Loucy (cell line): ENCODE measurements at regions not wholly inside any gene's neighbourhood (a gene's known extent, or its start where the extent isn't known, plus 50 kb on each side); places are given as distances from the start of the nearest gene placed in this dataset.

Source experiments
- H2AFZ ChIP-seq: fragments of 200-600 bp; sonication (generic); 2 replicates; pipeline ENCODE4 v1.6.0; 2016; ENCODE audit warnings: antibody characterized with exemption, mild to moderate bottlenecking, low read length, moderate library complexity
- H3F3A ChIP-seq: fragments of 200-600 bp; 2 replicates; pipeline ENCODE4 v1.6.0; 2016; ENCODE audit warnings: antibody characterized with exemption, low read depth, mild to moderate bottlenecking
- H3K27me3 ChIP-seq: fragments of 200-600 bp; sonication (generic); 2 replicates; pipeline ENCODE4 v1.6.1; 2014; ENCODE audit warnings: low read length, mild to moderate bottlenecking; ENCODE audit not compliant: insufficient read depth, poor library complexity, severe bottlenecking
- H3K36me3 ChIP-seq: fragments of 200-600 bp; sonication (generic); 2 replicates; pipeline ENCODE4 v1.6.1; 2016; ENCODE audit warnings: low read length; ENCODE audit not compliant: insufficient read depth
- H3K4me1 ChIP-seq: fragments of 200-600 bp; sonication (generic); 2 replicates; pipeline ENCODE4 v1.5.1; 2014; ENCODE audit warnings: low read length, mild to moderate bottlenecking; ENCODE audit not compliant: insufficient read depth, poor library complexity, severe bottlenecking
- H3K4me2 ChIP-seq: fragments of 200-600 bp; sonication (generic); 2 replicates; pipeline ENCODE4 v1.6.0; 2014; ENCODE audit warnings: antibody characterized with exemption, low read length, low read depth, mild to moderate bottlenecking; ENCODE audit not compliant: poor library complexity, severe bottlenecking
- H3K4me3 ChIP-seq: fragments of 200-600 bp; sonication (generic); 2 replicates; pipeline ENCODE4 v1.5.1; 2014; ENCODE audit warnings: low read length, mild to moderate bottlenecking, mixed read lengths; ENCODE audit not compliant: poor library complexity, severe bottlenecking
- H3K79me2 ChIP-seq: fragments of 200-600 bp; sonication (generic); 2 replicates; pipeline ENCODE4 v1.6.1; 2014; ENCODE audit warnings: low read length; ENCODE audit not compliant: insufficient read depth
- H3K9ac ChIP-seq: fragments of 200-600 bp; sonication (generic); 2 replicates; pipeline ENCODE4 v1.6.0; 2014; ENCODE audit warnings: mild to moderate bottlenecking, low read depth, low read length, moderate library complexity; ENCODE audit not compliant: poor library complexity, severe bottlenecking
- H3K9me2 ChIP-seq: fragments of 200-600 bp; sonication (generic); replicated peaks from 2 replicates; pipeline ENCODE4 v1.6.1; 2016; ENCODE audit warnings: low read depth, low read length, mixed read lengths
- H3K9me3 ChIP-seq: fragments of 200-600 bp; sonication (generic); 2 replicates; pipeline ENCODE4 v1.6.1; 2014; ENCODE audit warnings: mild to moderate bottlenecking, antibody characterized with exemption, low read length, low read depth; ENCODE audit not compliant: insufficient read depth
- H4K20me1 ChIP-seq: fragments of 200-600 bp; sonication (generic); 2 replicates; pipeline ENCODE4 v1.6.0; 2014; ENCODE audit warnings: antibody characterized with exemption, low read length, mild to moderate bottlenecking; ENCODE audit not compliant: insufficient read depth, poor library complexity, severe bottlenecking
- EZH2phosphoT487 ChIP-seq: fragments of 200-600 bp; IDR thresholded peaks from 2 replicates; pipeline ENCODE4 v1.6.1; 2018; ENCODE audit warnings: antibody characterized with exemption, mild to moderate bottlenecking, moderate library complexity, borderline replicate concordance
- TF ChIP-seq, protein P1 (sequence below): fragments of 200-600 bp; sonication (generic); conservative IDR thresholded peaks from 2 replicates; pipeline ENCODE4 v1.5.1; 2014; ENCODE audit warnings: mild to moderate bottlenecking, antibody characterized with exemption, low read length

DNA sequence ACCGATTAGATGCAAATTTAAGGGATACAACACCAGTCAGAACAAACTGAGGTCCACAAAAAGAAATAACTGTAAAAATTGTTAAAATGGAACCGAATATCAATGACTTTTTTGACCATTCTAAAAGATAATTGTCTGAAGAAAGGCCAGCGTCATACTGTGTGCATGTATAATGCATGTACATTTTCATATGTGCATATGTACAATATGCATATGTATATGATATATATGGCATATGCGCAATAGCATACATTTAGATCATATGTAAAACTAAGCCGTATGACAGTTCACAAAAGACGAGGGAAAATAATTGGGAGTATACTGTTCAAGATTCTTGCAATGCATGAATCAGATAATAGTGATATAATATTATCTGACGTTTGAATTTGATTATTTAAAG, 475.8 kb upstream of the TMEM132C start:
- H3K27me3 ChIP-seq: no peaks in the 10 kb centered on the region
- no peaks in the 10 kb centered on the region for H3K36me3 ChIP-seq
- H3K9me3 ChIP-seq: no peaks in the 10 kb centered on the region
- H3K4me3 ChIP-seq: no peak overlapping the region
- TF ChIP-seq, protein P1, sequence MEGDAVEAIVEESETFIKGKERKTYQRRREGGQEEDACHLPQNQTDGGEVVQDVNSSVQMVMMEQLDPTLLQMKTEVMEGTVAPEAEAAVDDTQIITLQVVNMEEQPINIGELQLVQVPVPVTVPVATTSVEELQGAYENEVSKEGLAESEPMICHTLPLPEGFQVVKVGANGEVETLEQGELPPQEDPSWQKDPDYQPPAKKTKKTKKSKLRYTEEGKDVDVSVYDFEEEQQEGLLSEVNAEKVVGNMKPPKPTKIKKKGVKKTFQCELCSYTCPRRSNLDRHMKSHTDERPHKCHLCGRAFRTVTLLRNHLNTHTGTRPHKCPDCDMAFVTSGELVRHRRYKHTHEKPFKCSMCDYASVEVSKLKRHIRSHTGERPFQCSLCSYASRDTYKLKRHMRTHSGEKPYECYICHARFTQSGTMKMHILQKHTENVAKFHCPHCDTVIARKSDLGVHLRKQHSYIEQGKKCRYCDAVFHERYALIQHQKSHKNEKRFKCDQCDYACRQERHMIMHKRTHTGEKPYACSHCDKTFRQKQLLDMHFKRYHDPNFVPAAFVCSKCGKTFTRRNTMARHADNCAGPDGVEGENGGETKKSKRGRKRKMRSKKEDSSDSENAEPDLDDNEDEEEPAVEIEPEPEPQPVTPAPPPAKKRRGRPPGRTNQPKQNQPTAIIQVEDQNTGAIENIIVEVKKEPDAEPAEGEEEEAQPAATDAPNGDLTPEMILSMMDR: no peak
- no peak for TF ChIP-seq EZH2phosphoT487
- H2AFZ ChIP-seq: no peak overlapping the region
- H4K20me1 ChIP-seq: no peaks in the 10 kb centered on the region
- H3K4me2 ChIP-seq: no peak overlapping the region
- no peaks in the 10 kb centered on the region for H3K9me2 ChIP-seq
- no peaks in the 10 kb centered on the region for H3K4me1 ChIP-seq
- H3F3A ChIP-seq: no peaks in the 10 kb centered on the region
- H3K9ac ChIP-seq: no peak overlapping the region
- H3K79me2 ChIP-seq: no peaks in the 10 kb centered on the region

DNA sequence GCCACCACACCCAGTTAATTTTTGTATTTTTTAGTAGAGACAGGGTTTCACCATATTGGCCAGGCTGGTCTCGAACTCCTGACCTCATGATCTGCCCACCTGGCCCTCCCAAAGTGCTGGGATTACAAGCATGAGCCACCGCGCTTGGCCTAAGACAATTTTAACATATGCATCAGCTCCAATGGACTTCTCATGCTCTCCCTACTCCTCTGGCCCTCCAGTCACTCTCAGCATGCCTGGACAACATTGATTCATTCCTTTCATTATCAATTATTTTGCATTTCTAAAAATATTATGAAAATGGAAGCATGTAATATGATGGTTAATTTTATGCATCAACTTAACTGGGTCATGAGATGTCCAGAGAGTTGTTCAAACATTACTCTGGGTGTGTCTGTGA, 469.1 kb upstream of the TMEM132C start:
- TF ChIP-seq, protein P1: no peak
- no peak for TF ChIP-seq EZH2phosphoT487
- no peak overlapping the region for H3K4me2 ChIP-seq
- H3K79me2 ChIP-seq: no peaks in the 10 kb centered on the region
- no peaks in the 10 kb centered on the region for H3K9me3 ChIP-seq
- H3K9ac ChIP-seq: no peak overlapping the region
- H3K4me3 ChIP-seq: no peak overlapping the region
- no peaks in the 10 kb centered on the region for H3K9me2 ChIP-seq
- no peaks in the 10 kb centered on the region for H4K20me1 ChIP-seq
- H3K4me1 ChIP-seq: no peaks in the 10 kb centered on the region
- no peaks in the 10 kb centered on the region for H3K36me3 ChIP-seq
- H3F3A ChIP-seq: no peaks in the 10 kb centered on the region
- no peak overlapping the region for H2AFZ ChIP-seq
- H3K27me3 ChIP-seq: no peaks in the 10 kb centered on the region

DNA sequence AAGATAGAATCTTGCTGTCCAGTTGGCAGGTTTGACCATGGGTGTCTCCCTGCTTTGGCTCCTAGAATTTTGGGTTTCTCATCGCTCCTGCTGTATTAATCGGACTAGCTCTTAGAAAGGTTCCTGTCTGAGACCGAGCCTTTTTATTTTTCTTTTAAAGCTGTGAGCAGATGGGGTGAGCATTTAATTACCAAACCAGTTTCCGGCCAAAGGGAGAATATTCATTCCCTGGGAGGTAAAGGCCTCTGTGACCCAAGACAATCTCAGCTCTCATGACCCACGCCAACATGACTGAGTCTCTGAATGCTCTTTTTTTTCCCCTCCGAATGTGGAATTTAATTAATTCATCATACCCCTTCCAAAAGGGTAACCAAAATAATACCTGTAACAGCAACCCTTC, 464.7 kb upstream of the TMEM132C start:
- Histone ChIP-seq H3K4me3 (no peak overlapping the region), H3K9ac (no peak overlapping the region), H3K27me3 (no peaks in the 10 kb centered on the region), H3F3A (no peaks in the 10 kb centered on the region), H3K4me1 (no peaks in the 10 kb centered on the region), H3K9me2 (no peaks in the 10 kb centered on the region), H3K4me2 (no peak overlapping the region), H3K36me3 (no peaks in the 10 kb centered on the region), H3K79me2 (no peaks in the 10 kb centered on the region), H3K9me3 (0 out of 2 replicates have a peak, but pooled peaks cover 3% of the 10 kb centered on the region), H4K20me1 (no peaks in the 10 kb centered on the region), H2AFZ (no peak overlapping the region)
- TF ChIP-seq, protein P1: no peak
- TF ChIP-seq EZH2phosphoT487: no peak
